ENCODE measurements at regions not wholly inside any gene's neighbourhood (a gene's known extent, or its start where the extent isn't known, plus 50 kb on each side); places are given as distances from the start of the nearest gene placed in this dataset.

DNA sequence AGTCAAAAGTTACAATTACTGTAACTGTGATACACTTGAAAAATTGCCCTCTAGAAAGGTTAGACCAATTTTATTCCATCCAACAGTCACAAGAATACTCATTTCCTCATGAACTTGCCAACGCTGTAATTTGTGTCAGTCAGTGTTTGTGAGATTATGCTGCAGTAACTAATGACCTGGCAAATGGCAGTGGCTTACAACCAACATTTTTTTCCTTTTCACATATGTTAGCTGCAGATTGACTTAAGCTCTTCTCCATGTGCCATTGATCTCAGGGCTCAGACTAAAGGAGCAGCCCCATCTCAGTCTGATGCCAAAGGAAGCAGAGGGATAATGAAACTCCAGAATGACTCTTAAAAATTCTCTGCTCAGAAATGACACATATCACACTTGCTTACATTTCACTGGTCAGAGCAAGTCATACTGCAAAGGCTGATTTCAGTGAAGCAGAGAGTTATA, 92.3 kb upstream of the ELOVL5 start (continued):
- TF ChIP-seq, protein P1, sequence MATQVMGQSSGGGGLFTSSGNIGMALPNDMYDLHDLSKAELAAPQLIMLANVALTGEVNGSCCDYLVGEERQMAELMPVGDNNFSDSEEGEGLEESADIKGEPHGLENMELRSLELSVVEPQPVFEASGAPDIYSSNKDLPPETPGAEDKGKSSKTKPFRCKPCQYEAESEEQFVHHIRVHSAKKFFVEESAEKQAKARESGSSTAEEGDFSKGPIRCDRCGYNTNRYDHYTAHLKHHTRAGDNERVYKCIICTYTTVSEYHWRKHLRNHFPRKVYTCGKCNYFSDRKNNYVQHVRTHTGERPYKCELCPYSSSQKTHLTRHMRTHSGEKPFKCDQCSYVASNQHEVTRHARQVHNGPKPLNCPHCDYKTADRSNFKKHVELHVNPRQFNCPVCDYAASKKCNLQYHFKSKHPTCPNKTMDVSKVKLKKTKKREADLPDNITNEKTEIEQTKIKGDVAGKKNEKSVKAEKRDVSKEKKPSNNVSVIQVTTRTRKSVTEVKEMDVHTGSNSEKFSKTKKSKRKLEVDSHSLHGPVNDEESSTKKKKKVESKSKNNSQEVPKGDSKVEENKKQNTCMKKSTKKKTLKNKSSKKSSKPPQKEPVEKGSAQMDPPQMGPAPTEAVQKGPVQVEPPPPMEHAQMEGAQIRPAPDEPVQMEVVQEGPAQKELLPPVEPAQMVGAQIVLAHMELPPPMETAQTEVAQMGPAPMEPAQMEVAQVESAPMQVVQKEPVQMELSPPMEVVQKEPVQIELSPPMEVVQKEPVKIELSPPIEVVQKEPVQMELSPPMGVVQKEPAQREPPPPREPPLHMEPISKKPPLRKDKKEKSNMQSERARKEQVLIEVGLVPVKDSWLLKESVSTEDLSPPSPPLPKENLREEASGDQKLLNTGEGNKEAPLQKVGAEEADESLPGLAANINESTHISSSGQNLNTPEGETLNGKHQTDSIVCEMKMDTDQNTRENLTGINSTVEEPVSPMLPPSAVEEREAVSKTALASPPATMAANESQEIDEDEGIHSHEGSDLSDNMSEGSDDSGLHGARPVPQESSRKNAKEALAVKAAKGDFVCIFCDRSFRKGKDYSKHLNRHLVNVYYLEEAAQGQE (IDR thresholded peaks at IDR 0.05; ENCODE audit: low read depth, low read length) = no peak
- TF ChIP-seq, protein P2, sequence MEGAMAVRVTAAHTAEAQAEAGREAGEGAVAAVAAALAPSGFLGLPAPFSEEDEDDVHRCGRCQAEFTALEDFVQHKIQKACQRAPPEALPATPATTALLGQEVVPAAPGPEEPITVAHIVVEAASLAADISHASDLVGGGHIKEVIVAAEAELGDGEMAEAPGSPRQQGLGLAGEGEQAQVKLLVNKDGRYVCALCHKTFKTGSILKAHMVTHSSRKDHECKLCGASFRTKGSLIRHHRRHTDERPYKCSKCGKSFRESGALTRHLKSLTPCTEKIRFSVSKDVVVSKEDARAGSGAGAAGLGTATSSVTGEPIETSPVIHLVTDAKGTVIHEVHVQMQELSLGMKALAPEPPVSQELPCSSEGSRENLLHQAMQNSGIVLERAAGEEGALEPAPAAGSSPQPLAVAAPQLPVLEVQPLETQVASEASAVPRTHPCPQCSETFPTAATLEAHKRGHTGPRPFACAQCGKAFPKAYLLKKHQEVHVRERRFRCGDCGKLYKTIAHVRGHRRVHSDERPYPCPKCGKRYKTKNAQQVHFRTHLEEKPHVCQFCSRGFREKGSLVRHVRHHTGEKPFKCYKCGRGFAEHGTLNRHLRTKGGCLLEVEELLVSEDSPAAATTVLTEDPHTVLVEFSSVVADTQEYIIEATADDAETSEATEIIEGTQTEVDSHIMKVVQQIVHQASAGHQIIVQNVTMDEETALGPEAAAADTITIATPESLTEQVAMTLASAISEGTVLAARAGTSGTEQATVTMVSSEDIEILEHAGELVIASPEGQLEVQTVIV (IDR thresholded peaks at IDR 0.05; ENCODE audit: borderline replicate concordance, partially characterized antibody) = no peak
- TF ChIP-seq TCF3 (IDR thresholded peaks at IDR 0.05; ENCODE audit: borderline replicate concordance, insufficient read depth, low read depth, low read length) (no peak), IRF4 (IDR thresholded peaks at IDR 0.05; ENCODE audit: low read depth, low read length) (peak; percentile 69; the same call in 1 of the 2 replicates), ZZZ3 (IDR thresholded peaks at IDR 0.05; ENCODE audit: control insufficient read depth, insufficient read length, low read depth) (no peak), CEBPB (IDR thresholded peaks at IDR 0.05; ENCODE audit: borderline replicate concordance in 1 of 2, low read depth in 2 of 2, low read length in 2 of 2) (peak in 1 of 2 experiments; percentile 69; a peak in 1 of 4 replicates), GABPA (IDR thresholded peaks at IDR 0.05; ENCODE audit: low read depth) (peak; percentile 42; the same call in 1 of the 2 replicates), BRCA1 (IDR thresholded peaks at IDR 0.05; ENCODE audit: low read depth, low read length) (no peak), SRF (IDR thresholded peaks at IDR 0.05; ENCODE audit: low read depth in 2 of 2, low read length in 2 of 2) (peak in 1 of 2 experiments; percentile 17; a peak in 1 of 4 replicates), MTA2 (IDR thresholded peaks at IDR 0.05; ENCODE audit: low read depth) (peak; percentile 74), FOXM1 (IDR thresholded peaks at IDR 0.05; ENCODE audit: low read depth, low read length) (peak; percentile 28; the same call in 1 of the 2 replicates), ZNF274 (IDR thresholded peaks at IDR 0.05; ENCODE audit: insufficient read depth, insufficient read length) (no peak), SMC3 (IDR thresholded peaks at IDR 0.05; ENCODE audit: borderline replicate concordance, low read length) (no peak), POLR2A (IDR thresholded peaks at IDR 0.05; ENCODE audit: low read depth, low read length) (no peak), NR2C2 (IDR thresholded peaks at IDR 0.05; ENCODE audit: borderline replicate concordance, control insufficient read depth, insufficient read length, low read depth) (no peak), MEF2B (IDR thresholded peaks at IDR 0.05; ENCODE audit: partially characterized antibody, poor library complexity, severe bottlenecking) (no peak), KLF5 (IDR thresholded peaks at IDR 0.05; ENCODE audit: partially characterized antibody) (no peak), EED (IDR thresholded peaks at IDR 0.05; ENCODE audit: low read depth) (peak; percentile 95), ZNF217 (IDR thresholded peaks at IDR 0.05) (no peak), ETV6 (conservative IDR thresholded peaks at IDR 0.05 in 1 of 2, IDR thresholded peaks at IDR 0.05 in 1 of 2; ENCODE audit: borderline replicate concordance in 1 of 2, low read depth in 1 of 2) (peak in 1 of 2 experiments; percentile 93; a peak in 2 of 4 replicates), KAT2A (conservative IDR thresholded peaks at IDR 0.05; ENCODE audit: control insufficient read depth, low read depth, low read length) (no peak), EGR1 (IDR thresholded peaks at IDR 0.05; ENCODE audit: borderline replicate concordance in 1 of 2, low read depth in 2 of 2, low read length in 2 of 2) (no peak), TAF1 (IDR thresholded peaks at IDR 0.05; ENCODE audit: borderline replicate concordance, low read depth, low read length) (no peak)

Measured in GM12878 (cell line).